AG10803 (cell line): ENCODE measurements at regions not wholly inside any gene's neighbourhood (a gene's known extent, or its start where the extent isn't known, plus 50 kb on each side); places are given as distances from the start of the nearest gene placed in this dataset.

Experiments
- DNase-seq: peaks from one replicate; pipeline ENCODE4 v3.0.0; 2010; ENCODE audit warnings: low read depth
- H3K4me3 ChIP-seq: 2 replicates; pipeline ENCODE4 v1.5.1; 2011; ENCODE audit warnings: mild to moderate bottlenecking, low read length, control low read depth
- CTCF ChIP-seq: conservative IDR thresholded peaks from 2 replicates; pipeline ENCODE4 v1.5.1; 2011; ENCODE audit warnings: mild to moderate bottlenecking, low read length, control low read depth, inconsistent platforms

GRCh38 chr5:28329176-28329575 lies 1290.8 kb upstream of the CDH9 start:
- DNase-seq, result no peak
- no peak for TF ChIP-seq CTCF
- H3K4me3 ChIP-seq, result no peak overlapping the region

GRCh38 chr5:28328681-28329080 lies 1290.3 kb upstream of the CDH9 start:
- TF ChIP-seq CTCF, result no peak
- H3K4me3 ChIP-seq, result no peak overlapping the region
- no peak for DNase-seq

- H3K4me3 ChIP-seq, result no peak overlapping the region
- no peak for TF ChIP-seq CTCF
- DNase-seq, result no peak
Measured at GRCh38 chr5:28324174-28324573, 1285.8 kb upstream of the CDH9 start.

GRCh38 chr5:28313953-28314352 lies 1275.6 kb upstream of the CDH9 start:
- TF ChIP-seq CTCF, result no peak

GRCh38 chr5:28313321-28313951 lies 1275.0 kb upstream of the CDH9 start:
- TF ChIP-seq CTCF, result no peak
- no peak overlapping the region for H3K4me3 ChIP-seq
- DNase-seq, result no peak

More at GRCh38 chr5:28313953-28314352, 1275.6 kb upstream of the CDH9 start:
- H3K4me3 ChIP-seq, result no peak overlapping the region
- no peak for DNase-seq

- no peak overlapping the region for H3K4me3 ChIP-seq
- no peak for DNase-seq
- no peak for TF ChIP-seq CTCF
Measured at GRCh38 chr5:28310696-28311095, 1272.3 kb upstream of the CDH9 start.

- DNase-seq, result no peak
- no peak overlapping the region for H3K4me3 ChIP-seq
Measured at GRCh38 chr5:28305891-28306290, 1267.5 kb upstream of the CDH9 start.

More at GRCh38 chr5:28305891-28306290, 1267.5 kb upstream of the CDH9 start:
- TF ChIP-seq CTCF, result no peak
